ENCODE measurements at regions not wholly inside any gene's neighbourhood (a gene's known extent, or its start where the extent isn't known, plus 50 kb on each side); places are given as distances from the start of the nearest gene placed in this dataset.

- Histone ChIP-seq H3K27ac (ENCODE audit: low read depth, low read length) (no peak overlapping the region), H3K4me1 (ENCODE audit: control insufficient read depth in 1 of 2, insufficient read depth in 2 of 2, low read length in 2 of 2) (no peaks in the 10 kb centered on the region), H3K79me2 (ENCODE audit: control insufficient read depth, insufficient read depth, low read length, poor library complexity) (no peaks in the 10 kb centered on the region), H3K9ac (ENCODE audit: low read length) (no peak overlapping the region), H3K79me1 (ENCODE audit: low read length) (no peaks in the 10 kb centered on the region), H3K27me3 (ENCODE audit: insufficient read depth, low read length) (no peaks in the 10 kb centered on the region), H4K91ac (ENCODE audit: low read depth, low read length) (no peak overlapping the region), H4K12ac (ENCODE audit: low read depth, low read length) (no peak overlapping the region), H3K18ac (ENCODE audit: low read length) (no peak overlapping the region), H3K4ac (ENCODE audit: low read depth, low read length) (no peak overlapping the region), H2AFZ (ENCODE audit: insufficient read depth, low read length, poor library complexity) (no peak overlapping the region), H3K36me3 (ENCODE audit: control insufficient read depth in 1 of 2, insufficient read depth in 2 of 2, low read length in 2 of 2) (no peaks in the 10 kb centered on the region), H2BK12ac (ENCODE audit: low read length) (no peak overlapping the region), H2AK5ac (ENCODE audit: low read length) (peak overlapping the region; percentile 19), H3K4me2 (ENCODE audit: low read length) (no peak overlapping the region), H3K23ac (ENCODE audit: low read length) (no peak overlapping the region), H3K14ac (ENCODE audit: low read length) (no peak overlapping the region), H3K9me3 (ENCODE audit: insufficient read depth, low read depth, low read length) (no peaks in the 10 kb centered on the region), H2BK5ac (ENCODE audit: low read depth, low read length, poor library complexity) (no peak overlapping the region), H3K4me3 (ENCODE audit: low read depth, low read length) (no peak overlapping the region), H2BK120ac (ENCODE audit: insufficient read depth, low read length, poor library complexity) (no peak overlapping the region), H4K8ac (ENCODE audit: low read depth, low read length) (no peak overlapping the region)
- no CpG with 5 or more reads among the region's 30 CpGs for WGBS (ENCODE audit: extremely low coverage, insufficient coverage, insufficient read length)
- no peak for DNase-seq
These were observed 74.7 kb upstream of the SPTLC1 start for GRCh38 chr9:92189782-92190535.

GRCh38 chr9:92188969-92189781, 74.0 kb upstream of the SPTLC1 start:
- H3K4me1 ChIP-seq (ENCODE audit: control insufficient read depth in 1 of 2, insufficient read depth in 2 of 2, low read length in 2 of 2) = no peaks in the 10 kb centered on the region
- no peak overlapping the region for H2BK12ac ChIP-seq (ENCODE audit: low read length)
- H3K27me3 ChIP-seq (ENCODE audit: insufficient read depth, low read length) = no peaks in the 10 kb centered on the region
- no peak overlapping the region for H3K4me2 ChIP-seq (ENCODE audit: low read length)
- H3K79me2 ChIP-seq (ENCODE audit: control insufficient read depth, insufficient read depth, low read length, poor library complexity) = no peaks in the 10 kb centered on the region
- no peak overlapping the region for H4K8ac ChIP-seq (ENCODE audit: low read depth, low read length)
- H4K12ac ChIP-seq (ENCODE audit: low read depth, low read length) = no peak overlapping the region
- H3K4me3 ChIP-seq (ENCODE audit: low read depth, low read length) = no peak overlapping the region
- H2AK5ac ChIP-seq (ENCODE audit: low read length) = no peak overlapping the region
- no peaks in the 10 kb centered on the region for H3K9me3 ChIP-seq (ENCODE audit: insufficient read depth, low read depth, low read length)
- H3K14ac ChIP-seq (ENCODE audit: low read length) = no peak overlapping the region
- no peak for DNase-seq
- no peak overlapping the region for H3K27ac ChIP-seq (ENCODE audit: low read depth, low read length)
- no peak overlapping the region for H3K23ac ChIP-seq (ENCODE audit: low read length)
- H3K36me3 ChIP-seq (ENCODE audit: control insufficient read depth in 1 of 2, insufficient read depth in 2 of 2, low read length in 2 of 2) = no peaks in the 10 kb centered on the region
- H2AFZ ChIP-seq (ENCODE audit: insufficient read depth, low read length, poor library complexity) = no peak overlapping the region
- H3K18ac ChIP-seq (ENCODE audit: low read length) = no peak overlapping the region
- H3K79me1 ChIP-seq (ENCODE audit: low read length) = no peaks in the 10 kb centered on the region
- no peak overlapping the region for H4K91ac ChIP-seq (ENCODE audit: low read depth, low read length)
- no peak overlapping the region for H2BK5ac ChIP-seq (ENCODE audit: low read depth, low read length, poor library complexity)
- no peak overlapping the region for H2BK120ac ChIP-seq (ENCODE audit: insufficient read depth, low read length, poor library complexity)
- no peak overlapping the region for H3K9ac ChIP-seq (ENCODE audit: low read length)
- H3K4ac ChIP-seq (ENCODE audit: low read depth, low read length) = no peak overlapping the region
- WGBS (ENCODE audit: extremely low coverage, insufficient coverage, insufficient read length) = no CpG with 5 or more reads among the region's 25 CpGs

GRCh38 chr9:92187989-92188714, 72.9 kb upstream of the SPTLC1 start:
- H3K9ac ChIP-seq (ENCODE audit: low read length) = no peak overlapping the region
- H3K36me3 ChIP-seq (ENCODE audit: control insufficient read depth in 1 of 2, insufficient read depth in 2 of 2, low read length in 2 of 2) = no peaks in the 10 kb centered on the region
- H4K91ac ChIP-seq (ENCODE audit: low read depth, low read length) = no peak overlapping the region
- H2AFZ ChIP-seq (ENCODE audit: insufficient read depth, low read length, poor library complexity) = no peak overlapping the region
- H2BK5ac ChIP-seq (ENCODE audit: low read depth, low read length, poor library complexity) = no peak overlapping the region
- H3K9me3 ChIP-seq (ENCODE audit: insufficient read depth, low read depth, low read length) = no peaks in the 10 kb centered on the region
- no peak overlapping the region for H2BK120ac ChIP-seq (ENCODE audit: insufficient read depth, low read length, poor library complexity)
- H3K27me3 ChIP-seq (ENCODE audit: insufficient read depth, low read length) = no peaks in the 10 kb centered on the region
- H2AK5ac ChIP-seq (ENCODE audit: low read length) = no peak overlapping the region
- WGBS (ENCODE audit: extremely low coverage, insufficient coverage, insufficient read length) = no CpG with 5 or more reads among the region's 10 CpGs
- no peak overlapping the region for H3K27ac ChIP-seq (ENCODE audit: low read depth, low read length)
- H2BK12ac ChIP-seq (ENCODE audit: low read length) = no peak overlapping the region
- H4K12ac ChIP-seq (ENCODE audit: low read depth, low read length) = no peak overlapping the region
- no peaks in the 10 kb centered on the region for H3K79me1 ChIP-seq (ENCODE audit: low read length)
- H3K14ac ChIP-seq (ENCODE audit: low read length) = no peak overlapping the region
- no peaks in the 10 kb centered on the region for H3K79me2 ChIP-seq (ENCODE audit: control insufficient read depth, insufficient read depth, low read length, poor library complexity)
- H3K23ac ChIP-seq (ENCODE audit: low read length) = no peak overlapping the region
- H3K4me3 ChIP-seq (ENCODE audit: low read depth, low read length) = no peak overlapping the region
- no peak overlapping the region for H3K4me2 ChIP-seq (ENCODE audit: low read length)
- no peak for DNase-seq
- H3K18ac ChIP-seq (ENCODE audit: low read length) = no peak overlapping the region
- H4K8ac ChIP-seq (ENCODE audit: low read depth, low read length) = no peak overlapping the region
- no peak overlapping the region for H3K4ac ChIP-seq (ENCODE audit: low read depth, low read length)
- no peaks in the 10 kb centered on the region for H3K4me1 ChIP-seq (ENCODE audit: control insufficient read depth in 1 of 2, insufficient read depth in 2 of 2, low read length in 2 of 2)

GRCh38 chr9:92187390-92187789, 72.2 kb upstream of the SPTLC1 start:
- H3K9me3 ChIP-seq (ENCODE audit: insufficient read depth, low read depth, low read length) = no peaks in the 10 kb centered on the region
- H3K27ac ChIP-seq (ENCODE audit: low read depth, low read length) = no peak overlapping the region
- H3K18ac ChIP-seq (ENCODE audit: low read length) = no peak overlapping the region
- H2BK5ac ChIP-seq (ENCODE audit: low read depth, low read length, poor library complexity) = no peak overlapping the region
- H3K27me3 ChIP-seq (ENCODE audit: insufficient read depth, low read length) = no peaks in the 10 kb centered on the region
- no peak overlapping the region for H2AK5ac ChIP-seq (ENCODE audit: low read length)
- no peak overlapping the region for H4K12ac ChIP-seq (ENCODE audit: low read depth, low read length)
- no peak overlapping the region for H4K8ac ChIP-seq (ENCODE audit: low read depth, low read length)
- H3K9ac ChIP-seq (ENCODE audit: low read length) = no peak overlapping the region
- no peak overlapping the region for H3K4ac ChIP-seq (ENCODE audit: low read depth, low read length)
- no peak overlapping the region for H2BK120ac ChIP-seq (ENCODE audit: insufficient read depth, low read length, poor library complexity)
- no CpG with 5 or more reads among the region's 3 CpGs for WGBS (ENCODE audit: extremely low coverage, insufficient coverage, insufficient read length)
- H3K36me3 ChIP-seq (ENCODE audit: control insufficient read depth in 1 of 2, insufficient read depth in 2 of 2, low read length in 2 of 2) = no peaks in the 10 kb centered on the region
- H4K91ac ChIP-seq (ENCODE audit: low read depth, low read length) = no peak overlapping the region
- no peak overlapping the region for H3K4me3 ChIP-seq (ENCODE audit: low read depth, low read length)
- no peak overlapping the region for H3K14ac ChIP-seq (ENCODE audit: low read length)
- H3K4me2 ChIP-seq (ENCODE audit: low read length) = no peak overlapping the region
- no peaks in the 10 kb centered on the region for H3K79me1 ChIP-seq (ENCODE audit: low read length)
- DNase-seq = no peak
- no peak overlapping the region for H3K23ac ChIP-seq (ENCODE audit: low read length)
- H3K4me1 ChIP-seq (ENCODE audit: control insufficient read depth in 1 of 2, insufficient read depth in 2 of 2, low read length in 2 of 2) = no peaks in the 10 kb centered on the region
- no peaks in the 10 kb centered on the region for H3K79me2 ChIP-seq (ENCODE audit: control insufficient read depth, insufficient read depth, low read length, poor library complexity)
- H2BK12ac ChIP-seq (ENCODE audit: low read length) = no peak overlapping the region
- no peak overlapping the region for H2AFZ ChIP-seq (ENCODE audit: insufficient read depth, low read length, poor library complexity)

All from trophoblast cell (in vitro differentiated cells and primary cell).